Medulla oblongata (tissue), 1 donor: ENCODE measurements at regions not wholly inside any gene's neighbourhood (a gene's known extent, or its start where the extent isn't known, plus 50 kb on each side); places are given as distances from the start of the nearest gene placed in this dataset.

Experiments
- DNase-seq: peaks from one replicate; pipeline ENCODE4 v3.0.0-alpha.2; 2015; ENCODE audit errors: extremely low spot score

- DNase-seq = no peak
Measured at GRCh38 chr7:47724335-47724982, 142.5 kb upstream of the TNS3 start.

DNA sequence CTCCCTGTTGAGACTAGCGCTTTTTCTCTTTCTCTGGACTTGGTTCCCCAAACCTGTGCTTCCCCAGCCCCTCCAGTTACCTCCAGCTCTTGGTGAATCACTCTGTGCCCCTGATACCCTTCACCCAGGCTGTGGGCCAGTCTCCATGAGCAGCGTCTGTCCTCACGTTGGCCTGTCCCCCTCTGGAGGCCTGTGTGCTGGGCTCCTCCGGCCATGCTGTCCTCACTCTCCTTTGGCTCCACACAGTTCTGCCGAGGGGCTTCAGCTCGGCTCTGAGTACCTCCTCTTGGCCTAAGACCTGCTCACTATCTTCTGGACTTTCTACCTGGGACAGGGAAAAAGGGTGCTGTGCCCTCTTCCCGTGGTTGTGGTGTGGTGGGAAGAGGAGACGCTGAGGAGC, 140.2 kb upstream of the TNS3 start:
- DNase-seq = no peak

DNA sequence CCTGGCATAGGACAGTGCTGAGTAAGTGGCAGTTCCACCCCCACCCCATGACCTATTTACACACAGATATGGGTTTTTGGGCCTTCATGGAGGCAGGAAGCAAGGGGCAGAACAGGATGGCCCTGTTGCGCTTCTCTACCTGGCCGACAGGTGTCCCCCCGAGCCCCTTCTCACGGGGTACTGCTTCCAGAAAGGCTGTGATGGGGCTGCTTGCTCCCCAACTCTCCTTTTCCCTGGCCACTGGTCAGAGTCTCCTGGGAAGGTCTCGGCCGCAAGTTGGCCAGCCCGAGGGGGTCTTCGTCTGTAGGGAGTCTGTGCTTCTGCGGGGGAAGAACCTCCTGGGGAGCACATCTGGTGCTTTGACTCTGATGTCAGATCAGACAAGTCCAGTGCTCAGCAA, 139.8 kb upstream of the TNS3 start:
- DNase-seq = no peak

- DNase-seq = no peak
Measured at GRCh38 chr7:47720907-47721244, 139.0 kb upstream of the TNS3 start.

DNA sequence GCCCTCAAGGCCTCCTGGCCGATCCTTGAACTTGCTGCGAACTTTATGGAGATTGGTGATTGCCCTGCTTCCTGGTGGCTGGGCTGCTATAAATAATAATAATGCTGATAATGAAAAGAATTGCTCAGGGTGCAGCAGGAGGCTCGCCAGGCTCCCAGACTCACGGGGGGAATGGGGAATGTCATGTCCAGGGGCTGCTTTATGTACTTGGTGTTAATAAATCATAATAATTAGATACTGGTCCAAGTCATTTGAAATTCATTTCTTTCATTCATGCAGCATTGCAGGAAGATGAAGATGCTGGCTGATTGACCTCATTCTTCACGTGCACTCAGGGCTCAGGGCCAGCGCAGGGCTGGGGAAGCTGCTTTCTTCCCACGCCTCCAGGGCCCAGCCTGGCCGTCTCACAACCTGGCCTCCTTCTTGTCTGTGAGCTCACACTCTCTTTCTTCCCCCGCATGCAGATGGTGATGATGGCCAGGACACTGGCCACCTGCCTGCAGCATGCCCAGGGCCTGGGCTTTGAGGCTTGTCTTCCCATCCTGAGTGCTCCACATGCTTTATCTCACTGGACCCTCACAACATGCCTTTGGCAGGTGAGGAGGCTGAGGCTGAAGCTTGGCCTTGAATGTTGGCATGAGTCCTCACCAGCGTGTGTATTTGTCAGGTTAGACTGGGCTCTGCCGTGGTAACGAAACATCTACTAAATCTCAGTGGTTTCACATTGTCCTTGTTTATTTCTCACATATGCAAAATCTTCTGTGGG, 138.4 kb upstream of the TNS3 start:
- DNase-seq = no peak

DNA sequence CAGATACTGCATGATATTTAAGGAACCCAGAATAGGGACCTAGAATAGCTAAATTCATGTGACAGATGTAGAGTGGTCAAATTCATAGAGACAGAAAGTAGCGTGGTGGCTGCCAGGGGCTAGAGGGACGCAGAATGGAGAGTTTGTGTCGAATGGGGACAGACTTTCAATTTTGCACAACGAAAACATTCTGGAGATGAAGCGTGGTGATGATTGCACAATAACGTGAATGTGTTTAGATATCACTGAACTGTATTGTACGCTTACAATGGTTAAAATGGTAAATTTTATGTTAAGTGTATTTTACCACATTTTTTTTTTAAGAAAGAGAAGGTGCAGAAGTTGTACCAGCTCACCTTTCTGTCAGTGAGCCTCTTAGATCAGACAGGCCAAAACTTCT, 137.8 kb upstream of the TNS3 start:
- DNase-seq = no peak

DNA sequence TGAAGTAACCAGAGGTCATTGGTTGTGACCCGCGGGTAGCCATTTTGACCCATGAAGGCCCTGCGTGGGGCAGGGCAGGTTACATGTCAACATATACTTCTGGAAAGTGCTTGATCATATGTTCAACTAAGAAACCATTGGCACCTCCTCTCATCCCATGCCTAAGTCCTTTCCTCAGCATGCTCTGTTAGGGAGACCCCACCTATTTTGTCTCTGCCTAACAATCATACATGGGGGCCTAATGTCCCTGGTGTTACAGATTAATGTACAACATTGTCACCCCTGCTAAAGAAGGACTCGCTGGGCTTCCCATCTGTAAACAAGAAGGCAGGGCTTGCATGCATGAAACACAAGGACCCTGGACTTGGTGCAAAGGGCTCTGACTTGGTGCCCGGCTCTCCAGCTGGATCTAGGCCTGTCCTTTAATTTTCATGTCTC, 133.7 kb upstream of the TNS3 start:
- DNase-seq = no peak

DNA sequence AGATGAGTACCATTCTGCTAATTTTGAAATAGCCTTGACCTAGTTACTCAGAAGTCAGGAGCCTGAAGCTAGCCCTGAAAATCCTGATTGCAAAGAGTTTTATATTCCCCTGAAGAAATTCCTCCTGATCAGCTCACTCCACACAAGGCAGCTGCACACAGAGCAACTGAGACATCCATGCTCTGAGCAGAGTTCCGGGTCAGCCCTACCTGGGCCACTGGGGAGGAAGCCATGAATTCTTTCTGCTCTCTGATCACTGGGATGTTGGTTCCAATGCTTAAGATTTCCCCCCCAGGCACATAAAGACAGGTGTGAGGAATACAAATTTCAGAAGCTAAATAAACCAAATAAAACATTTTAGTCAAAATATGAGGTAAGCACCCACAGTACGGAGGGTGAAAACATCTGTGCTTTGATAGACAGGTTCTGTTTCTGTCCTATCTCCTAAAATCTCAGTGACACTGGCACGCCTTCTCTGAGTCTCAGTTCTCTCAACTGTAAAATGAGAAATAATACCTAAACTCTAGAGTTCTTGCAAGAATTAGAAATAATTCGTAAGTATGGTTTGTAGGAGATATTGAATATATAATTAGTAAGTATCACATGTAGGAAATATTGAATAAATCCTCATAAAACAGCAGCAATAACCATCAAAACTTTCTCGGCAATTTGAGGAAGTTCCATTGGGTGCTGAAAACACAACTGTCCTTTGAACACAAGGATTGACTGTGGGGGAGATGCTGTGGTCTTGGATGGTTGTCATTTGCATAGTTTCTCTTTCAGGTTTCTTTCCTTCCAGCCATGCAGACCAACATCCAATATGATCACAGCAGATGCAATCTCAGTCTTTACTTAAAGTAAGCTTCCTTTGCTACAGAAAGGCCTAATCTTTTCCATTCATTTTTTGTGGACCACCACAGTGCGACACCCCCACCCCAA, 133.0 kb upstream of the TNS3 start:
- no peak for DNase-seq

- no peak for DNase-seq
Measured at GRCh38 chr7:47713595-47713994, 131.7 kb upstream of the TNS3 start.

DNA sequence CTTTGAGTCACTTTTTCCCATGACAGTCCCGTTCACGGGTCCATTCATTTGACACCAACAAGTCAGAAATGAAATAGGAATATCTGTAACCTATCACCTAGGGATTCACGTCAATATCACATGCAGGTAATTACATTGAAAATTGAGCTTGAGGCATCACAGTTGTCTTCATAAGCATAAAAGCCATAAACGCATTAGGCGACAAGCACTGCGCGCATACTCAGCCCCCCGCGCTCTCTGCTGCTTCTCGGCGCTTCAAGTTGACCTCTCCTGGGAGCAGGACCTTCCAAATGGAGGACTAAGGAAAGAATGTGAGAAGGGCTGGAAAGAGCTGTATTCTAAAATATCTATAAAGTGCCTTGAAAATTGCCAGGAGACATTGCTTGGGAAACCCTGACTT, 130.5 kb upstream of the TNS3 start:
- DNase-seq = no peak

DNA sequence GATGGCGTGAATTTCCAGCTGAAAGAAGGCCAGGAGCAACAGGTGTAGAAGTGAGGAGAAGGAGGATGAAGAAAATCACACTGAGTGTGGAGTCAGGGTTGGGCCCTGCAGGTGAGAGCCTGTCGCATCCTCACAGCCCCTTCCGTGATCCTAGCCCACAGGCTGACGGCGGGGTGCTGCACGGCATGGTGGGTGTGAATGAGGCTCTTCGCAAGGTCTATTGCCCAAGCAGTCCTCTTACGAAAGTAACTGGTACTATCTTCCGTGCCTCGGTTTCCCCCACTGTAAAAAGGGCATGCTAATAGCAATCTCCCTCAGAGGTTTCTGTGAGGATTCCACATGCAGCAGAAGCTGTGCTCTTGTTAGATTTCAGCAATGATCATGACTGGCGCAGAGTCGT, 129.9 kb upstream of the TNS3 start:
- DNase-seq = no peak

GRCh38 chr7:47710201-47710935, 128.5 kb upstream of the TNS3 start:
- DNase-seq = no peak

GRCh38 chr7:47709451-47709850, 127.5 kb upstream of the TNS3 start:
- DNase-seq = no peak

DNA sequence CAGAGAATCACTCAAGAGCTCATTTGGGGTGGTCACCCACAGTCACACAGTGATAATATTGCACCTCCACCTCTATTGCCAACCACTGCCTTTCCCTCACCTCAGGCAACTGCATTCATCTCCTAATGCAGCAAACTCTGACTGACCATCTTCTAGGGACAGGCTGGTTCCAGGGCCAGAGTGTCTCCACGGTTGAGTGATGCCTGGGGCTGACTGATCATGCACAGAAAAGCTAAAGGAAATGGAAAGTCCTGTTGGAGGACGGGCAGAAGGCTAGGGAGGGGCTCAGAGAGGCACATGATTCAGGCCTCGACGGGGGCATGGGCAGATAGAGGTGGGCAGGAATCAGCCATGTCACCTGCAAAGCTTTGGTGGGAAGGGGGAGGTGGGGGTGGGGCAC, 127.1 kb upstream of the TNS3 start:
- DNase-seq = no peak

- no peak for DNase-seq
Measured at GRCh38 chr7:47707583-47707982, 125.7 kb upstream of the TNS3 start.

DNA sequence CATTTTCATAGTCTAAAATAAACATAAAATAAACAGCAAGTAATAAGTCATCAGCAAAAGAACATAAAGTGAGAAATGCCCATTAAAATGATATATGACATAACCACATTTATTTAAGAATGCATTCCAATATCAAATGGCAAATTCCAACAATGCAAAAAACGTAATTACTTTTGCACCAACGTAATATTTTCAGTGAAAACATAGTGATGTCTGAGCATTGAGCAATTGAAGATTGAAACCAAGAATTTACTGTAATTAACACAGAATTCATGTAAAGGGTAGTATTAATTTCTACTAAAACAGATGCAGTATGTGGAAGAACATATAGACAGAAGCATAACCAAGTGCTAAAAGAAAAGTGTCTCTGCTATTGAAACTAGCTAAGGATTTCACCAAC, 123.0 kb upstream of the TNS3 start:
- DNase-seq = no peak

DNA sequence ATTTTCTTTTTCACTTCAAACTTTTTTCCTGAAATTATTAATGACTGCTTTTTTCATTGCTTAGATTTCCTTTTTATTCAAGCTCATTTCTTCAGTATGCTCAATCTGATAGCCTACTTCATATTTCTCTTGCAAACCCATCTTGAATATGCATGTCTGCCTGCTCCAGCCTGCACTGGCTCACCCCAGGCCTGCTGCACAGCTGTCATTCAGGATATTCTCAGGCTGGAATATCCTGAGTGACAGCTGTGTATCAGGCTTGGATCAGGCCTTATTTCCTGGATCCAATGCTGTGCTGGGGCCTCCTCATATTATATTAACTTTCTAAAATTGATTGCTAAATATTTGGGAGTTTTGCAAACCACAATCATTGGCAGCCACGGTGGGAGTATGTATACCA, 120.2 kb upstream of the TNS3 start:
- DNase-seq = no peak

- no peak for DNase-seq
Measured at GRCh38 chr7:47698386-47698785, 116.5 kb upstream of the TNS3 start.

GRCh38 chr7:47697543-47697942, 115.6 kb upstream of the TNS3 start:
- DNase-seq = no peak

GRCh38 chr7:47696152-47696710, 114.3 kb upstream of the TNS3 start:
- no peak for DNase-seq

DNA sequence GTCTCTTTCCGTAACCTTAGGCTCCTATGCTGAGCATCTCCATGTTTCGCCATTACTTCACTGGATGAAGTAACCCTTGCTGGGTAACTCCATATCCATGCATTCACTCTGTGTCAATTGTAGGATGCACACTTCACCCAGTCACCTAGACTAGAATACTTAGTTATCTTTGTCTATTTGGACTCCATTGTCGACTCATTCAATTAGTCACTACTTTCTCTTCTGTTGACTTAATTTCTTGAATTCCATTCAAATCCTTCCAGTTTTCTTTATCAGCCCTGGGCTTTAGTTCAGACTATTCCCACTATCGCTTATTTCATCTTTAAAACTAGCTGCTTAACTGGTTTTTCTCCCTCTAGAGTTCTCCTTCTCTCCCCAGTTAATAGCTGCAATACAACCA, 111.3 kb upstream of the TNS3 start:
- DNase-seq = no peak

- no peak for DNase-seq
Measured at GRCh38 chr7:47691988-47692387, 110.1 kb upstream of the TNS3 start.
